Activated CD8-positive, alpha-beta memory T cell treated with anti-CD3 and anti-CD28 coated beads, Interleukin-2, amount 50 U/mL, for 1 hour (primary cell): ENCODE measurements at regions not wholly inside any gene's neighbourhood (a gene's known extent, or its start where the extent isn't known, plus 50 kb on each side); places are given as distances from the start of the nearest gene placed in this dataset.

Source experiments
- DNase-seq: peaks from one replicate; pipeline ENCODE4 v3.0.0-alpha.2; 2020; ENCODE audit errors: extremely low read depth

DNA sequence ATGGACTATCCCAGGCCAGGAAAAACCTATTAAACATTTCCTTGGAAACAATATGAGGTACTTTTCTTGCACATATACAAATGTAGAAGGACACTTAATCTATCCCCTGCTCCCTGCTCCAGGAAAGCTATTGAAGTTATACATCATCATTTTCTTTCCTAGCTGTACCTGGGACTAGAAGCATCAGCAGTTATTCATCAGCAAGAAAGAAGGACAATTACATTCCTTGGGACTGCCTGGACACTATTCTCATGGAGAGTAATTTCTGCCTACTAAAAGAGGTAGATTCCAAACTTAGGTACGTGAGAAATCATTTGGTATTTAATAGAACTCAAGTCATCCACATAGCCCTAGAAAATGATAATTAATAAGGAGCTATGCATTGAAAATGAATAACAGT is 51.0 kb upstream of the PICALM start:
- no peak for DNase-seq

DNA sequence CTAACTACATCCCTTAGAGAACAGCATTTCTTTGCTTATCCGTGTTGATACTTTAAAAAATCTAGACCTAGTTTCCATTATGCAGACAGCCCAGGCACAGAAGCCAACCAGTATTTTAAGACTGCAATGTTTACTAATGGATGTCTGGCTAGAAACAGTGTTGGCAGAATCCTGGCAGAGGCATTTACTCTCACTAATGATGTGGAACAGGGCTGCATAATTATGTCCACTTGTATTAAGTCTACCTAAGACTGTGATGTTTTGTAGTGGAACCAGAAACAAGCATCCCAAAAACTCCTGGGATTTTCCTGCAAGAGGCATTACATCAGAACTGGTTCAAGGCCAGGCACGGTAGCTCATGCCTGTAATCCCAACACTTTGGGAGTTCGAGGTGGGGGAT is 50.2 kb upstream of the PICALM start:
- DNase-seq: no peak
